Keratinocyte (primary cell): ENCODE measurements at regions not wholly inside any gene's neighbourhood (a gene's known extent, or its start where the extent isn't known, plus 50 kb on each side); places are given as distances from the start of the nearest gene placed in this dataset.

Source experiments
- DNase-seq: peaks from one replicate; pipeline ENCODE4 v3.0.0-alpha.2; 2011; ENCODE audit warnings: low read depth, missing footprints, low spot score
- FAIRE-seq: peaks from 2 replicates; lab custom pipeline; 2011; peaks lifted over from hg19 to GRCh38; lab: Jason Lieb, UNC
- H2AFZ ChIP-seq: 2 replicates; pipeline ENCODE4 v1.6.0; 2012; ENCODE audit warnings: low read length, control low read depth, inconsistent platforms; ENCODE audit not compliant: control insufficient read depth
- H3K27ac ChIP-seq: 2 replicates; pipeline ENCODE4 v1.5.1; 2011; ENCODE audit warnings: low read length; ENCODE audit not compliant: control insufficient read depth, insufficient read depth
- H3K27me3 ChIP-seq: 3 replicates; pipeline ENCODE4 v1.6.0; 2011; ENCODE audit warnings: low read length; ENCODE audit not compliant: control insufficient read depth, insufficient read depth; ENCODE audit errors: extremely low read depth
- H3K36me3 ChIP-seq, 2 experiments: 2 replicates in 1 of 2; 3 replicates in 1 of 2; pipeline ENCODE4 v1.5.1; 2011; ENCODE audit warnings: low read length in 2 of 2, mild to moderate bottlenecking in 1 of 2; ENCODE audit not compliant: control insufficient read depth in 2 of 2, insufficient read depth in 2 of 2; ENCODE audit errors: extremely low read depth in 1 of 2
- H3K4me1 ChIP-seq: 3 replicates; pipeline ENCODE4 v1.5.1; 2011; ENCODE audit warnings: low read length; ENCODE audit not compliant: control insufficient read depth, insufficient read depth; ENCODE audit errors: extremely low read depth
- H3K4me2 ChIP-seq: 3 replicates; pipeline ENCODE4 v1.6.0; 2011; ENCODE audit warnings: low read depth, low read length; ENCODE audit not compliant: control insufficient read depth, insufficient read depth; ENCODE audit errors: extremely low read depth
- H3K4me3 ChIP-seq, 3 experiments: fragments of 200-600 bp in 1 of 3; sonication (generic) in 1 of 3; 2 replicates in 2 of 3; 3 replicates in 1 of 3; pipeline ENCODE4 v1.5.1; 2011 to 2016; ENCODE audit warnings: low read length in 3 of 3, mild to moderate bottlenecking in 3 of 3, control low read depth in 2 of 3, inconsistent platforms in 1 of 3, low read depth in 1 of 3, mixed read lengths in 1 of 3, mixed run types in 1 of 3, moderate library complexity in 1 of 3; ENCODE audit not compliant: control insufficient read depth in 2 of 3, insufficient read depth in 2 of 3; ENCODE audit errors: extremely low read depth in 1 of 3
- H3K79me2 ChIP-seq: 2 replicates; pipeline ENCODE4 v1.6.0; 2012; ENCODE audit warnings: low read length; ENCODE audit not compliant: control insufficient read depth, insufficient read depth
- H3K9ac ChIP-seq: 3 replicates; pipeline ENCODE4 v1.6.0; 2011; ENCODE audit warnings: low read length; ENCODE audit not compliant: control insufficient read depth, insufficient read depth; ENCODE audit errors: extremely low read depth
- H3K9me1 ChIP-seq: 3 replicates; pipeline ENCODE4 v1.6.0; 2011; ENCODE audit warnings: low read length; ENCODE audit not compliant: control insufficient read depth, insufficient read depth; ENCODE audit errors: extremely low read depth
- H3K9me3 ChIP-seq: 2 replicates; pipeline ENCODE4 v1.5.1; 2012; ENCODE audit warnings: low read depth, low read length; ENCODE audit not compliant: control insufficient read depth
- H4K20me1 ChIP-seq: 3 replicates; pipeline ENCODE4 v1.6.0; 2011; ENCODE audit warnings: low read length; ENCODE audit not compliant: control insufficient read depth, insufficient read depth; ENCODE audit errors: extremely low read depth
- EZH2 ChIP-seq: IDR thresholded peaks from one replicate; pipeline ENCODE4 v1.6.1; 2012; ENCODE audit warnings: inconsistent platforms, mild to moderate bottlenecking, low read length, moderate library complexity
- dilution Hi-C: fragments of 300-500 bp; cut with MboI; formaldehyde crosslinking; loops from one replicate; pipeline ENCODE4 v1.7.0; 2020; ENCODE audit warnings: low sequenced_read_pairs; ENCODE audit not compliant: extremely low pct_ligation_motif_present
- TF ChIP-seq, protein P1 (sequence below), 3 experiments: IDR thresholded peaks in 1 of 3; conservative IDR thresholded peaks in 1 of 3; optimal IDR thresholded peaks in 1 of 3; 2 replicates in 2 of 3; 3 replicates in 1 of 3; pipeline versions ENCODE3 to v1.5.1; 2011; ENCODE audit warnings: low read length in 3 of 3, mild to moderate bottlenecking in 3 of 3, moderate library complexity in 2 of 3, control low read depth in 1 of 3, inconsistent platforms in 1 of 3; ENCODE audit not compliant: insufficient read depth in 2 of 3; ENCODE audit errors: extremely low read depth in 1 of 3

DNA sequence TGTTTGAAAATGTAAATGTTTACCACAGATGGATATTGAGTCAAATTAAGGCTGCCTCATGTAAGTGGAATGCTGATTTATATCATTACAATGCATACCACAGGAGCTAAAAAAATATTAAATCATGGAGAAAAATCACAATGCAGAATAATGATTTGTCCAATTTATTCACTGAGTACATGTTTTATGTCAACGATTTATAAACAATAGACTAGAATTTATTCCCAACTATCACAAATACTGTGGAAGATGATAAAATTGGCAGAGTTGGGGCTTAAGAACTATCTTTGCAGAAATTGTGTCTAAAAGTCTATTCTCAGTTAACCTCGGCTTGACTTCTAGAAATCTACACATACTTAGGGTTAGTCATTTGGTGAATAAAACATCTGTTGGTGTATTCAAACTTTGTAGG lies 472.1 kb upstream of the MARCKS start:
- TF ChIP-seq EZH2: no peak
- TF ChIP-seq, protein P1, sequence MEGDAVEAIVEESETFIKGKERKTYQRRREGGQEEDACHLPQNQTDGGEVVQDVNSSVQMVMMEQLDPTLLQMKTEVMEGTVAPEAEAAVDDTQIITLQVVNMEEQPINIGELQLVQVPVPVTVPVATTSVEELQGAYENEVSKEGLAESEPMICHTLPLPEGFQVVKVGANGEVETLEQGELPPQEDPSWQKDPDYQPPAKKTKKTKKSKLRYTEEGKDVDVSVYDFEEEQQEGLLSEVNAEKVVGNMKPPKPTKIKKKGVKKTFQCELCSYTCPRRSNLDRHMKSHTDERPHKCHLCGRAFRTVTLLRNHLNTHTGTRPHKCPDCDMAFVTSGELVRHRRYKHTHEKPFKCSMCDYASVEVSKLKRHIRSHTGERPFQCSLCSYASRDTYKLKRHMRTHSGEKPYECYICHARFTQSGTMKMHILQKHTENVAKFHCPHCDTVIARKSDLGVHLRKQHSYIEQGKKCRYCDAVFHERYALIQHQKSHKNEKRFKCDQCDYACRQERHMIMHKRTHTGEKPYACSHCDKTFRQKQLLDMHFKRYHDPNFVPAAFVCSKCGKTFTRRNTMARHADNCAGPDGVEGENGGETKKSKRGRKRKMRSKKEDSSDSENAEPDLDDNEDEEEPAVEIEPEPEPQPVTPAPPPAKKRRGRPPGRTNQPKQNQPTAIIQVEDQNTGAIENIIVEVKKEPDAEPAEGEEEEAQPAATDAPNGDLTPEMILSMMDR (optimal IDR thresholded peaks at IDR 0.05 in 1 of 3, IDR thresholded peaks at IDR 0.05 in 1 of 3, conservative IDR thresholded peaks at IDR 0.05 in 1 of 3; ENCODE audit: extremely low read depth in 1 of 3, insufficient read depth in 2 of 3, low read length in 3 of 3): no peak
- no peak overlapping the region for H2AFZ ChIP-seq
- H3K4me3 ChIP-seq: no peak overlapping the region
- peak; percentile 44 for FAIRE-seq
- no peaks in the 10 kb centered on the region for H3K79me2 ChIP-seq
- no peaks in the 10 kb centered on the region for H3K9me1 ChIP-seq
- DNase-seq: no peak
- no peaks in the 10 kb centered on the region for H3K4me1 ChIP-seq
- H3K27ac ChIP-seq: no peak overlapping the region
- no peaks in the 10 kb centered on the region for H3K9me3 ChIP-seq
- no peaks in the 10 kb centered on the region for H3K27me3 ChIP-seq
- no peaks in the 10 kb centered on the region for H4K20me1 ChIP-seq
- dilution Hi-C loops: no loop called here
- no peaks in the 10 kb centered on the region for H3K36me3 ChIP-seq
- H3K4me2 ChIP-seq: no peak overlapping the region
- H3K9ac ChIP-seq: no peak overlapping the region

DNA sequence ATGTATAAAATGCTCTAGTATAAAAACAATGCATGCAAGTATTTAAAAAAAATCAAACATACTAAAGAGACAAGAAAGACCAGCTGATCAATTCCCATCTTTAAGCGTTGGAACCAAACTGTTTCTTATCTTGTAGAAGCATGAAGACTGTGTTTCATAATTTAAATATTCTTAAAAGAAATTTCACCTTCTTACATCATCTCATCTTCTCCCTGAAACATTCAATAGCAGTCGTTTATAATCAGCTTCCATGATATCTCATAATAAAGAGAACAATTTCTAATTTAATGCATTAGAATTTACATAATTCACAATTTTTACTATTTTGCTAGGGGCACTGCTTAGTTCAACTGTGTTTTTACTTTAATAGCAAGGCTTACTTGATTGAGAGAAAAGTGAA lies 468.1 kb upstream of the MARCKS start:
- Histone ChIP-seq H3K79me2 (no peaks in the 10 kb centered on the region), H3K9ac (no peak overlapping the region), H2AFZ (no peak overlapping the region), H3K27ac (no peak overlapping the region), H3K9me1 (no peaks in the 10 kb centered on the region), H3K36me3 (no peaks in the 10 kb centered on the region), H3K9me3 (no peaks in the 10 kb centered on the region), H3K27me3 (no peaks in the 10 kb centered on the region), H4K20me1 (no peaks in the 10 kb centered on the region), H3K4me3 (no peak overlapping the region), H3K4me1 (no peaks in the 10 kb centered on the region), H3K4me2 (no peak overlapping the region)
- DNase-seq (no peak), FAIRE-seq (no peak)
- dilution Hi-C loops: no loop called here
- TF ChIP-seq, protein P1 (optimal IDR thresholded peaks at IDR 0.05 in 1 of 3, IDR thresholded peaks at IDR 0.05 in 1 of 3, conservative IDR thresholded peaks at IDR 0.05 in 1 of 3; ENCODE audit: extremely low read depth in 1 of 3, insufficient read depth in 2 of 3, low read length in 3 of 3): no peak
- TF ChIP-seq EZH2: no peak
